HG03558 (cell line): ENCODE measurements at regions not wholly inside any gene's neighbourhood (a gene's known extent, or its start where the extent isn't known, plus 50 kb on each side); places are given as distances from the start of the nearest gene placed in this dataset.
"Not testable (repeated sequence)": the region's sequence is repeated elsewhere in the genome, so short reads cannot be mapped to it uniquely, and the experiment has no call there.

Experiments
- ATAC-seq: cut with Tn5 transposase; IDR thresholded peaks from one replicate; pipeline ENCODE4 v1.9.1; 2021; ENCODE audit warnings: moderate number of reproducible peaks; ENCODE audit not compliant: unreplicated experiment; ENCODE audit errors: extremely low read depth

DNA sequence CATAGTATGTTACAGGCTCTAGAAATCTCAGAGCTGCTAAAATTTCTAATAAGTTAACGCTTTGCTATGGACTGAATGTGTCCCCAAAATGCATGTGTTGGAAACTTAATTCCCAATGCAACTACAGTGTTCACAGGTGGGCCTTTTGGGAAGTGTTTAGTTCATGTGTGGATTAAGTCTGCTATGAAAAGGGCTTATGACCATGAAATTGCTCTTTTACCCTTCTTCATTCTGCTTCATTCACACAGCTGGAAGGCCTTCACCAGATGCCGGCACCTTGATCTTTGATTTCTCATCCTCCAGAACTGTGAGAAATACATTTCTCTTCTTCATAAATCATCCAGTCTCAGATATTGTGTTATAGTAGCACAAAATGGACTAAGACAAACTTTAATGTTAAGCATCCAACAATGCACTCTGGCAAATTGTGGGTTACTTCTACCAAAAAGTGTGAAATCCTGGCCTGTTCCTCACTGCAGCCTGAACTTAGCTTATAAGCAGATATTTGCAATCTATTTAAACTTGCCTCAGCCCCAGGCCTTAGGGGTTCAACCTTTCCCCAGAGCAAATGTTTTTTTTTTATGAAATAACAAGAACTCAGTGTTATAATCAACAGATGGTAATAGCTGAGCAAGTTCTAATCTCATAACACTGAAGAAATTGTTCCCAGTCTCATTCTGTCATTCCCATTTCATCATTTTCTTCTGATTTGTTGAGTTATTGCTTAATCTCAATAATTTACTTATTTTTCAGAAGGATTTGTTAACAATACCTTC lies 523.6 kb downstream of the KIF20B start:
- ATAC-seq: no peak

DNA sequence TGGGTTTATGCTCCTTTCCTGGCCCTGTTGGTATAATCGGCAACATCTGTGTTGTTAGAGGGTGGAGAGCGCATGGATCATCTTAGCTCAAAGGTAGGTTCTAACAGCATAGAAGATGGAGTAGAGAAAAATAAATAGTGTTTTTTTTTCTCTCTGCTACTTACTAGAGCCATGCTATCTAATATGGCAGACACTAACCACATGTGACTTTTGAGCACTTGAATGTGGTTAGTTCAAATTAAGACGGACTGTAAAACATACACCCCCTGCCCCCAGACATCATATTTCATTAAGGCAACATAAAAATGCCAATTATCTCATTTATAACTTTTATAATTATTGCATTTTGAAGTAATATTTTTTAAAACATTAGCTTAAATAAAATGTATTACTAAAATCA lies 525.1 kb downstream of the KIF20B start:
- no peak for ATAC-seq

DNA sequence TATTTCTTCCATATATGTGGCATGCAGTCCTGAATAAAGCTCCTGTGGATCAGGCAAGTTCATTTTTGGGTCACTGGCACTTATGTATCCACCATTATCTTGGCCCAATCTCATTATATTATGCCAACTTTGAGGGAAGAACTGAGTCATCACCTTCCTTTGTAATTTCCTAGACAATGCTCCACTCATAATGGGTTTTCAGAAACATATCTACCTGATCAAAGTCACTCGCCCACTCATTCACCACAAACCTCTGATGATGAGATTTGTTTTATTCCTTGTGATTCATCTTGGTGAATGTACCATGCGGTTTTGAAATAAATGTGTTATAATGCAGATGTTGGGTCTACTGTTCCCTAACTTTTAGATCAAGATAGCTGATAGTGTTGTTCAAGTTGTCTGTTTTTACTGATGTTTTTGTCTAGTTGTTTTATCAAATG lies 525.8 kb downstream of the KIF20B start:
- no peak for ATAC-seq

DNA sequence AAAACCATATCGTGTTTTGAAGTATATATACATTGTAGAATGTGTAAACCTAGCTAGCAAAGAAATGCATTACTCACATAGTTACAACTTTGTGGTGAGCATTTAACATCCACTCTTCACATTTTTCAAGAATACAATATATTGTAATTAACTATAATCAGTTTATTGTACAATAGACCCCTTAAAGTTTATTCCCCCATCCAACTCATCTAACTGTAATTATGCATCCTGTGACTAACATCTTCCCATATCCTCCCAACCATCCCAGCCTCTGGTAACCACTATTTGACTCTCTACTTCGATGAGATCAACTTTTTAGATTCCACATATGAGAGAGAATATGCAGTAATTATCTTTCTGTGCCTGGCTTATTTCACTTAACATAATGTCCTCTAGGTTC lies 526.4 kb downstream of the KIF20B start:
- ATAC-seq: no peak

DNA sequence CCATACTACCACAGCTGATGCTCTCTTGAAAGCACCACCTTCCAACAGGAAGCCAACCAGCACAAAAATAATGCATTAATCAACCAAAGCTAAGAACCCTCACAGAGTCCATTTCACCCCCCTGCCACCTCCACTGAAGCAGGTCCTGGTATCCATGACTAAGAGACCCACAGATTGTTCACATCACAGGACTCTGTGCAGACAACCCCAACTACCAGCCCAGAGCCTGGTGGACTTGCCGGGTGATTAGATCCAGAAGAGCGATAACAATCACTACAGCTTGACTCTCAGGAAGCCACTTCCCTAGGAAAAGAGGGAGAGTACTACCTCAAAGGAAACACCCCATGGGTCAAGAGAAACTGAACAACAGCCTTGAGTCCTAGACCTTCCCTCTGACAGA lies 528.1 kb downstream of the KIF20B start:
- ATAC-seq: no peak

DNA sequence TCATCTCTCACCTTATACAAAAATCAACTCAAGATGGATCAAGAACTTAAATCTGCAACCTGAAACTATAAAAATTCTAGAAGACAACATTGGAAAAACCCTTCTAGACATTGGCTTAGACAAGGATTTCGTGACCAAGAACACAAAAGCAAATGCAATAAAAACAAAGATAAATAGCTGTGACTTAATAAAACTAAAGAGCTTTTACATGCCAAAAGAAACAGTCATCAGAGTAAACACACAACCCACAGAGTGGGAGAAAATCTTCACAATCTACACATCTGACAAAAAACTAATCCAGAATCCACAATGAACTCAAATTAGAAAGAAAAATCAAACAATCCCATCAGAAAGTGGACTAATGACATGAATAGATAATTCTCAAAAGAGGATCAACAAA lies 532.4 kb downstream of the KIF20B start:
- ATAC-seq: not testable (repeated sequence)

DNA sequence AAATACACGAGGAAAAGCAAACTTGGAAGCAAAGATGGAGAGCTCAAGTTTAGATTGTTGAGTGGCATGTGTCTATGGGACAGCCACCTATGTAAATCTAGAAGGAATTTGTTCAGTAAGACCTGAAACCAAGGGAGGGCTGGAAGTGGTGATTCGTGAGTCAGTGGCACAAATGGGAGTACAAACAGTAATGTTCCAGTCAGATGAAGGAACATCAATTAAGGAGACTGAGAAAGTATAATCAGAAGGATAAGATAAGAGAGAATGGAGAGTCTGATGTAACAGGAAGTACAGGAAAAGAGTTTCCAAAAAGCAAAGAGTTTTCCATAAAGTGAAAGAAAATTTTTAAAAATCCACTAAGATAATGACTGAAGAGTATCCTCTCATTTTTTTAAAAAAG lies 544.2 kb downstream of the KIF20B start:
- no peak for ATAC-seq

DNA sequence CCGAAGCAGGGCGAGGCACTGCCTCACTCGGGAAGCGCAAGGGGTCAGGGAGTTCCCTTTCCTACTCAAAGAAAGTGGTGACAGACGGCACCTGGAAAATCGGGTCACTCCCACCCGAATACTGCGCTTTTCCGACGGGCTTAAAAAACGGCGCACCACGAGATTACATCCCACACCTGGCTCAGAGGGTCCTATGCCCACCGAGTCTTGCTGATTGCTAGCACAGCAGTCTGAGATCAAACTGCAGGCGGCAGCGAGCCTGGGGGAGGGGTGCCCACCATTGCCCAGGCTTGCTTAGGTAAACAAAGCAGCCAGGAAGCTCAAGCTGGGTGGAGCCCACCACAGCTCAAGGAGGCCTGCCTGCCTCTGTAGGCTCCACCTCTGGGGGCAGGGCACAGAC lies 549.4 kb downstream of the KIF20B start:
- ATAC-seq: not testable (repeated sequence)

DNA sequence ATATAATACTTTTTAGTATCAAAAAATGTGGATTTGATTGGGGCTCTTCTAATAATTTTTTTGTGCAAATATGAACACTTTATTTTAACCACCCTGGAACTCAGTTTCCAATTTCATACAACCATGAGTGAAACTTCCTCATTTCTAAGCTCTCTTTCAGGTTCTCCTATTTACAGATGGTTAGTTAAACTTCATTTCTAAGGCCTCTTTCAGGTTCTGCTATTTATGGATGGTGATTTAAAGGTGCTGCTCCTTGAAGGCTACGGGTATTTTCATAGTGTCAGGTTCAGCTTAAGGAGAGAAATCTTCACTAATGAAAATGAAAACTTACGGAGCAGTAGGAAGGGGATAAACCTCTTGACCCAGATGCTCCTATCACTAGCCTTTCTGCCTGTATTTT lies 568.3 kb downstream of the KIF20B start:
- ATAC-seq: no peak

DNA sequence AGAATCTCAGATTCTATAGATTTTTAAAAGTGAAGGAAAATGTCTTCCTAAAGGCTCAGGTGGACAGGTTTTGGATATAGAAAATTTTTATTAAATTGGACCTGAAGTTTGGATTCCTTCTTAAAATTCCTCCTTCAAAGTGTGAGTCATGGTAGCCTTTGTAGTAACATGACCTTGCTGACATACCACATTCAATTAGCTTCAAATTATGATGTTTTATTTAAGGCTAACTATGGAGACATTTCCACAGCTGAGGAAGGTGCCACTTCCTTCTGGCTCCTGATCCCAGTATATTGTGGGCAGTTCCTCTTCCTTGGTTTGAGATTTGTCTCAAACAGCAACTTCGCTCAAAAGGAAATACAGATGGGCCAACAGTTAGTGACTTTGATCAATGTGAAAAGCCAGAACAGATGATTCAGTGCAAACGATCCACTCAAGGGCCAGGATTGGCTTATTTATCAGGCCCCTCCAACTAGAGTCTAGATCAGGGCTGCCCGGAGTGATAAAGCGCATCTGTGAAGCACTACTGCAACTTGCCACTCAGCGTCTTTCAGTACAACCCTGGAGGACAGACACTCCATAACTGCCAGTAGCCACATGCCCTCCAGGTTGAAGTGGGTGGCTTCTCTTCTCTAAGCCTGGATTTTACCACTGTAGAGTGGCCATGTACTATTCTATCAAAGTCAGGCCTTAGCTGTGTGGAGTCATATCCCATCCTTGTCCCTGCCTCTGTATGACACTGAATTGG lies 573.5 kb downstream of the KIF20B start:
- ATAC-seq: no peak

DNA sequence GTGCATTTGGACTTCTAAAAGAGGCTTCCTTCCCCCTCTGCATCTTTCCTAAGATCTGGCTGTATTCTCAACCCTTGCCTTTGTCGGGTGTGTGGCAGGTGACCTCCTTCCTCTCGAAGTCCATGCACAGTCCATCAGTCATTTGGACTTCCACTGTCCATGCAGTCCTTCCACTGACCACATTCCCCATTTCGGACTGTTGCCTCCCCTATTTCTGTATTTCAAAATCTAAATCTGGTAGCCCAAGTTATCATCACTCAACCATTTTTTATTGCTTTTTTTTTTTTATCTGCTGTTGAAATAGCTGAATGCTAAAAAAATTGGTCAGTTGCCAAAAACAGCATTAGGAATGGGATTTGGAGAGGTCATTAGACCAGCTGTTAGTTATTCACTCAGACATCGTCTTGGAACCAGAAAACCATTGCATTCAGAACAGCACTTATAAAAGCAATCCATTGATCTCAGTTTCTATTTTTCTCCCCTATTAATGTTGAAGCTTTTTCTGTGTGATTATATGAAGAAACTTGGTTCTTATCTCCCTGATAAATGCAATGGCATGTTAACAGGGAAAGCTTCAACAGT lies 575.6 kb downstream of the KIF20B start:
- no peak for ATAC-seq

DNA sequence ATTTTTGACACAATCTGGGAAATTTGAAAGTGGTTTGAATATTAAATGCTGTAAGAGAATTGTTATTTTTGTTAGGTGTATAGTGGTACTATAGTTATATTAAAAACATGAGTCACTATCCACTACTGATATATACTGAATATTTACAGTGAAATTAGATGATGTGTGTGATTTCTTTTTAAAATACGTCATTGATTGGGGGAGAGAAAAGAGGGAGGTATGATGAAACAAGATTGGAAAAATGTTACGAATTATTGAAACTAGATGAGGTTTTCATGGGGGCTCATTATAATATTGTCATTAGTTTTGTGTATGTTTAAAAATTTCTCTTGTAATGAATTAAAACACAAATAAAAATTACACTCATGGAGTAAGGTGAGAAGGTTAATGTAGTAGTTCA lies 571.4 kb downstream of the HTR7 start:
- ATAC-seq: no peak

DNA sequence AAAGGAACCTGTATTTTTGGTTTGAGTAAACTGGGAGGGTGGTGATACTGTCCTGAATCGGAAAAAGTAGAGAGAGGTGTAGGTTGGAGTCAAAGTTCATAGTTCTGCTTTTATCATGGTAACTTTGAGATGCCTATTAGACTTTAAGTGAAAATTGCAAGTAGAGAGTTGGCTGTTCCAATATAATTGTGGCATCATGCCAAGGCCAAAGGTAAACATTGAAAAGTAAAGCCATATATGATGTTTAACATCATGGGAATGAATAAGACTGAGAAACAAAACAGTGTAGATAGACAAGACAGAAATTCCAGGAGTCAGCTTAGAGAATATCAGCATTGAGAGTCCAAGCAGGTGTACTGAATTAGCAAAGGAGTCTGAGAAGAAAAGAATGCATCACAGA lies 570.9 kb downstream of the HTR7 start:
- no peak for ATAC-seq

DNA sequence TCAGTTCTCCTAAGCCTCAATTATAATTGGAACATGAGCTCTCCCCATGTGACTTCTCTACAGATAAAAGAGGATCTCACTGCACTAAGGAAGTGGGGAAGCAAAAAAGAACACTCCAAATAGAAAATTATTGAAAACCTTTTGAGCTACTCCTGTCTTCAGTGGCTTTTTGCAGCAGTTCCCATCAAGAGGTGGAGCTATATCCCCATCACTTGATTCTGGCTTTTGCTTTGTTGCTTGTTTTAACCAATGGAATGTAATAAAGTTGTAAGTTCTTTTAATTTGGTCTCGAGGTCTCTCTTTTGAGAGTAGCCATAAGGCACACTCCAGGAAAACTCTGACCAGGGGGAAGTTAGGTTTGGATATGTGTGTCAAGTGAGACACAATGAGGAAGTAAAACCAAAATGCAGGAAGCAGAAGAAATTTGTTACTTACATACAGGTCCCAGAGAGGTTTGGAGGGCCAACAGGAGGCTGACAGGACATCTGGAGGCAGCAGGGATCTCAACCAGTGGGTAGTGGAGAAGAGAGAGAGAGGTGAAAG lies 569.4 kb downstream of the HTR7 start:
- no peak for ATAC-seq

DNA sequence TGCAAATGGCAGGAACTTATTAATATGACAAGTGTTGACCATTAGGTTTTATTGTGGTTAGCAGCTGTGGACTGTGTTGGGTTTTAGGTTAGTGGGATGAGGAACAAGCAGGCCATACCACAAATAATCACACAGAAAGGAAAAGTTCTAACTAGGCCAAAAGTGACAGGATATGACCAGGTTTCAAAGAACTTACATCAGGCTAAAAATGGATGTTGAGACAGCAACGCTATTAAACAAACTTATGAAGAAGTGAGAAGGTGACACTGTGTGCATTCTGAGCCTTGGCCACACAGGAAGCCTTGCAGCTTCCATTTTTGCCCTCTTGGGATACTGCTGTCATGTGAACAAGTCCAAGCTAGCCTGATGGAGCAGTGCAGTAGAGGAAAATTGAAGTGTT lies 568.8 kb downstream of the HTR7 start:
- no peak for ATAC-seq

DNA sequence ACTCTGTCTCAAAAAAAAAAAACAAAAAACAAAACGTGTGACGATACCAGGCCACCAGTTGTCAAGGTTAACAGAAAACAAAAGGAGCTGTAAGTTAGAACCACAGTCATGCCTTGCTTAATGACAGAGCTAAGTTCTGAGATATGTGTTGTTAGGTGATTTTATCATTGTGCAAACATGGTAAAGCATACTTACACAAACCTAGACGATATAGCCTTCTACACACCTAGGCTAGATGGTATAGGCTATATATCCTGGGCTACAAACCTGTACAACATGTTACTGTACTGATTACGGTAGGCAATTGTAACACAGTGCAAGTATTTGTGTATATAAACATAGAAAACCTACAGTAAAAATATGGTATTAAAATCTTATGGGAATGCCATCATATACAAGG lies 564.2 kb downstream of the HTR7 start:
- ATAC-seq: no peak

DNA sequence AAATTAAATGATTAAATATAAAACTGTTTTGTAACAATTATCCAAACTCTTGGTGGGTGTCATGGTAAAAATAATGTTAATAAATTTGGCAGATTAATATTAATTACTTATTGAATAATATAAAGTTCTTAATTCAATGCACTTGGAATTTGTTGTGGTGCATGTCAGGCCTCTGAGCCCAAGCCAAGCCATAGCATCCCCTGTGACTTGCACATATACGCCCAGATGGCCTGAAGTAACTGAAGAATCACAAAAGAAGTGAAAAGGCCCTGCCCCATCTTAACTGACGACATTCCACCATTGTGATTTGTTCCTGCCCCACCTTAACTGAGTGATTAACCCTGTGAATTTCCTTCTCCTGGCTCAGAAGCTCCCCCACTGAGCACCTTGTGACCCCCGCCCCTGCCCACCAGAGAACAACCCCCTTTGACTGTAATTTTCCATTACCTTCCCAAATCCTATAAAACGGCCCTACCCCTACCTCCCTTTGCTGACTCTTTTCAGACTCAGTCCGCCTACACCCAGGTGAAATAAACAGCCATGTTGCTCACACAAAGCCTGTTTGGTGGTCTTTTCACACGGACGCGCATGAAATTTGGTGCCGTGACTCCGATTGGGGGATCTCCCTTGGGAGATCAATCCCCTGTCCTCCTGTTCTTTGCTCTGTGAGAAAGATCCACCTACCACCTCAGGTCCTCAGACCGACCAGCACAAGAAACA lies 562.9 kb downstream of the HTR7 start:
- ATAC-seq: not testable (repeated sequence)

DNA sequence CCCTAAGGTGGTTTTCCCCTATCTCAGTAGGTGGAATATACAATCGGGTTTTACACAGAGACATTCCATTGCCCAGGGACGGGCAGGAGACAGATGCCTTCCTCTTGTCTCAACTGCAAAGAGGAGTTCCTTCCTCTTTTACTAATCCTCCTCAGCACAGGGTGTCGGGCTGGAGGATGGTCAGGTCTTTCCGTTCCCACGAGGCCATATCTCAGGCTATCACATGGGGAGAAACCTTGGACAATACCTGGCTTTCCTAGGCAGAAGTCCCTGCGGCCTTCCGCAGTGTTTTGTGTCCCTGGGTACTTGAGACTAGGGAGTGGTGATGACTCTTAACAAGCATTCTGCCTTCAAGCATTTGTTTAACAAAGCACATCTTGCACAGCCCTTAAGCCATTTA lies 555.8 kb downstream of the HTR7 start:
- not testable (repeated sequence) for ATAC-seq

DNA sequence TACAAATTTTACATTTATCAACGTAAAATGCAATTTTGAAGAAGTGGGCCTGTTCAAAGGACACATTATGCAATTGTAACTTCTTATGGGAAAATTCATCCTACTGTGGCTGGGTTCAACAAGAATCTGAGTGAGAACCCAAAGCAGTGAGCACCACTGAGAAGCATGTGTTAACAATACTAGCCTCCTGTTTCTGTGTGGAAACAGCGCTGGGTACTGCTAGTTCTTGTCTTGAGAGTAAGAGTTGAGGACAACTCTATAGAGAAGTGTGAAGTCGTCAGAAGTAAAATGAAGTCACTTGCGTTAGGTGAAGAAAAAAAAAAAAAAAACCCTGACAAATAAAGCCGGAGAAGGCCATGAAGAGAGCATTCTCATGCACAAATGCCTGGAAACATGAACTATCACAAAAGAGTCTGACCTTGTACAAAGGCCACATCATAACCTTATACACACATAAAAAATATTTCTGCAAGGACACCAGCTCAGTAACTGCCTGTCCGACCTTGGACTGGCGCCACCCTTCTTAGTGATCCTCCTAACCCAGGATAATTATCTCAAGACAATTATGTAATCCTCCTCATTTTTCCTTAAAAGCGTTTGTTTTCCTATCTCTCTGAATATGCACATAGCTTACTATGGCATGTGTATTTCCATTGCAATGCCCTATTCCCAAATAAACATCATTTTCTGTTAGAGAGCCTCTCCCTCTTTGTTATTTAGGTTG lies 554.9 kb downstream of the HTR7 start:
- ATAC-seq: no peak

DNA sequence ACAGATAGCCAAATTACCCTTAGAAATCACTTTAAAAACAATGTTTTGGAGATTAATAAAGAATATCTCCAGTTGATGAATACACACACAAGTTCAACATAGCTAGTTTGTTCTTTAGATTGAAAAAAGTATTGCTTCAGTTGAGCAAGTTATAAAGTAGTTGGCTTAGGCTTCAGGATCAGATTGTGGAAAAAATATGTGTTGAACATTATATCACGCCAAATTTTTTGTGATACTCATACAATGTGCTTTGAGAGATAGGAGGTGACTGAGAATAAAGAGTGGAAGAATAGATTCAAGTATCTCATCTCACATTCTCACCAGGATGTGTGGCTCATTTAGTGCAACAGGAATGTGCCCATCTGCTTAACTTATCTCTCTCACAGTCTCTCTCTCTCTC lies 553.3 kb downstream of the HTR7 start:
- no peak for ATAC-seq
